Embryonic facial prominence (tissue), 1 donor: ENCODE measurements at regions not wholly inside any gene's neighbourhood (a gene's known extent, or its start where the extent isn't known, plus 50 kb on each side); places are given as distances from the start of the nearest gene placed in this dataset.
"Not testable (repeated sequence)": the region's sequence is repeated elsewhere in the genome, so short reads cannot be mapped to it uniquely, and the experiment has no call there.

Experiments used
- DNase-seq: peaks from one replicate; pipeline ENCODE4 v3.0.0-alpha.2; 2016; ENCODE audit errors: extremely low spot score

DNA sequence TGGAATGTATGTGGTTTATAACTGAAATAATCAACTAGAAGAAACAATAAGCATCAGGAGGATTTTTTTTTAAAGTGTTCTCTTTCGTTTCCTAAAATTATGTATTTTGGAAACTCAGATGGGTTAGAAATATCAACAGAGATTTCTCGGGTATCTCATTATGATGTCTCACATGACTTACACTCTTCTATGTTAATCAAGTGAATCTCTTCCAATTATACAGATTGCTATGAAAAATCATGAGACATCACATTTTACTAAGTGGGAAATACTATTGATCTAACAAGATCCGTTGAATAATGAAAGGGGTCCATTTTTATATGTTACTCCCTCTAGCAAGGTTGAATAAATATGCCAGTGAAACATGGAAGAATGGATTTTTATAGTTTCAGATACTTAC, 54.7 kb upstream of the NRIP1 start:
- no peak for DNase-seq

- DNase-seq, result no peak
Observed at GRCh38 chr21:15121097-15121654, 56.4 kb upstream of the NRIP1 start.

- DNase-seq, result no peak
Observed at GRCh38 chr21:15121655-15122120, 56.9 kb upstream of the NRIP1 start.

GRCh38 chr21:15122241-15122640, 57.4 kb upstream of the NRIP1 start:
- DNase-seq, result no peak

GRCh38 chr21:15124731-15125130, 59.9 kb upstream of the NRIP1 start:
- no peak for DNase-seq

DNA sequence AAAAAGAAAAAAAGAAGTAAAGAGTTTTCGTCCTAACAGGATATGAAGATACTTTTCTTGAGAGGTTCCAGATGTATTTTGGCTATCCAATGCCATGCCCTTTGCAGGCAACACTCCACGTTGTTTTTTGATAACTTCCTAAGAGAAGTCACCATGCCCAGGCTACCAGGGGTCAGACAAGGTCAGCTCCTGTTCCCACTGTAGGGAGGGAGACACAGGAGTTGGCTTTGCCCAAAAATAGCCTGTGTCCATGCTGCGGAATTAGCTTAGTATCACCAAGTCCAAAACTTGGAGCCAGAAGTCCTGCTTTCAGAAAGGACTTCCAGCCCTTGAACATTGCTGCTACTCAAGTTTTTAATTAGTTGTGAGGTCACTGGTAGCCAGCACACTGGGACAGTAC, 62.1 kb upstream of the NRIP1 start:
- DNase-seq, result no peak

DNA sequence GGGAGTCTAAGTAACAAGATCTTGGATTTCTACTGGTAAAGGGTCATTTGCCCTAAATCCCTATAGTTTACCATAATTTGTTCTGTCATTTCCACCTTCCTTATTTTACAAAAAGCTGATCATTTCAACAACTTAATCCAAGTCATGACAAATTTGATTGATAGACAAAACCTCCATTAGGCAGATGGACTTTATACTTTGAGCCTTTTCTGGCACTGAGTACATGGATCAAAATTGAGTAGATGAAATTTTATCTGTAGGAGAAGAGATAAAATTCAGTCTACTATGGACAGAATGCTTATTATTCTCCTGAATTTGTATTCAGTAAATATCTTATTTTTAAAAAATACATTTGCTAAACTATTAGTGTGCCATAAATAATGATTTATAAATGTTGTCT, 62.6 kb upstream of the NRIP1 start:
- DNase-seq, result no peak

- no peak for DNase-seq
Observed at GRCh38 chr21:15128267-15128666, 63.5 kb upstream of the NRIP1 start.

DNA sequence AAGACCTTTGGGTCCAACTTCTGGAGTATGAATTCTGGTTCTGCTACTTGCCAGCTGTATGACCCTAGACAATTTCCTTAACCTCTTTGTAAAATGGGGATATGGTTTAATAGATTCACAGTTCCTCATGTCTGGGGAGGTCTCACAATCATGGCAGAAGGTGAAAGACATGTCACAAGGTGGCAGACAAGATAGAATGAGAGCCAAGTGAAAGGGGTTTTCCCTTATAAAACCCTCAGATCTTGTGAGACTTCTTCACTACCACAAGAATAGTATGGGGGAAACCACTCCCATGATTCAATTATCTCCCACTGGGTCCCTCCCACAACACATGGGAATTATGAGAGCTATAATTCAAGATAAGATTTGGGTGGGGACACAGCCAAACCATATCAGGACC, 63.9 kb upstream of the NRIP1 start:
- not testable (repeated sequence) for DNase-seq

GRCh38 chr21:15130326-15130725, 65.5 kb upstream of the NRIP1 start:
- DNase-seq, result no peak

GRCh38 chr21:15130751-15131150, 66.0 kb upstream of the NRIP1 start:
- no peak for DNase-seq

DNA sequence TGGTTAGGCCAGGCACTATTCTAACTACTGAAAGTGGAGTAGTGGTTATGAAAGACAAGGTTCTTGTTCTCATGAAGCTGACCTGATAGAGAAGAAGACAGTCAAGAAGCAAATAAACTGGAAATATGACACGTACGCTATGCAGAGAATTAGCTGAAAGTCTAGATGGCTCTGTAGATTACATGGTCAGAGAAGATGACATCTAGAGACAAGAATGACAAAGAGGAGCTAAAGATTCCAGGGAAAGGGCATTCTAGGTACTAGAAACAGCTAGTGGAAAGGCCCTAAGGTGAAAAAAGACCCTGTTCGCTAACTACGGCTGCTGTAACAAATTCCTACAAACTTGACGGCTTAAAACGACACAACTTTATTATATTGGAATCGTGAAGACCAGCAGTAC, 68.0 kb upstream of the NRIP1 start:
- DNase-seq, result no peak

- no peak for DNase-seq
Observed at GRCh38 chr21:15134701-15135470, 70.1 kb upstream of the NRIP1 start.

- no peak for DNase-seq
Observed at GRCh38 chr21:15135867-15136629, 71.2 kb upstream of the NRIP1 start.

DNA sequence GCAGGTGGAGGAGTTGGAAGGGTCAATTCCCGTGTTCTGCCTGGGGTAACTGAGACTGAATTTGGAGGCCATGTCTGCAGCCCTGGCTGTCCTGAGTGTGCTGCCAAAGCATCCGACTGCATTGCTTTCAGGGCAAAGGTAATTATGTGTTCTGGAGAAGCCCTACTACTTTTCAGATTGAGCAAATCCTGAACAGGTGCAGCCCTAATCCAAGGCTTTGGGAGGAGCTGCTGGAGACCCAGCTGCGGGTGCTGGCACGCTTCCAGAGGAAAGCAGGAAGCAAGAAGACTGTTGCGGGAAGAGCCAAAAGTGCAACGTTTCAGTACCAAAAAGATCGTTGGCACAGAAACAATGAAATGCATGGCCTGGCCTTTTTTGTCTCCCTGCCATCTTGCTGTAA, 73.7 kb upstream of the NRIP1 start:
- peak; percentile 20 for DNase-seq

GRCh38 chr21:15139898-15140297, 75.1 kb upstream of the NRIP1 start:
- no peak for DNase-seq

DNA sequence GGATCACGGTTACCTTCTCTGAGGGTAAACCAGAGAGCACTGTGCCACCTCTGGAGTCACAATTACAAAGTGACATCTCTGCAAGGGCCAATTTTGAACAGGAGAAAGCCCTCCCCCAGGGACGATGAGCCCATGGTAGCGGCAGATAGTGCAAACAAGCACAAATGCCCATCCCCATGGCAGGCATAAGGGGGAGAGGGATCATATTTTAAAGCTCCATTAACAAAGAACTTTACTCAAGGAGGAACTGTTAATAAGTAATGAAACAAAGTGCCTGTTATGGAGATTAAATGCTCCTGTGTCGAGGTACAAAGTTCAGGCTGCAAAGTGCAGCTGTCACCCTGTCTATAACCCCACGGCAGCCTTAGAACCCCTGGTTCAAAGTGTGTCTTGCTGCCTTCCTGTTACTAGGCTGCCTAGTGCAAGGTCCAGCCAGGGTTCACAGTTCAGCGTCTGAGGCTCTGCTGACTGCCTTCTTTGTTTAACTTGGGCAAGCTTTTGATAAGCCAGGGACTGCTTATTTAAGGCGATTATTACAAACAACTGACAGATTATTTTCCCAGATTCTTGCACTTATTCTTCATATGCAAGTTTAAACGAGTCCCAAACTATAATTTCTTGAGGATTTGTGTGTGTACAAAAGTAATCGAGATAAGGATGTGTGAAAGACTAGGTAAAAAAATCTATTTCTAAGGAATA, 75.7 kb upstream of the NRIP1 start:
- no peak for DNase-seq

DNA sequence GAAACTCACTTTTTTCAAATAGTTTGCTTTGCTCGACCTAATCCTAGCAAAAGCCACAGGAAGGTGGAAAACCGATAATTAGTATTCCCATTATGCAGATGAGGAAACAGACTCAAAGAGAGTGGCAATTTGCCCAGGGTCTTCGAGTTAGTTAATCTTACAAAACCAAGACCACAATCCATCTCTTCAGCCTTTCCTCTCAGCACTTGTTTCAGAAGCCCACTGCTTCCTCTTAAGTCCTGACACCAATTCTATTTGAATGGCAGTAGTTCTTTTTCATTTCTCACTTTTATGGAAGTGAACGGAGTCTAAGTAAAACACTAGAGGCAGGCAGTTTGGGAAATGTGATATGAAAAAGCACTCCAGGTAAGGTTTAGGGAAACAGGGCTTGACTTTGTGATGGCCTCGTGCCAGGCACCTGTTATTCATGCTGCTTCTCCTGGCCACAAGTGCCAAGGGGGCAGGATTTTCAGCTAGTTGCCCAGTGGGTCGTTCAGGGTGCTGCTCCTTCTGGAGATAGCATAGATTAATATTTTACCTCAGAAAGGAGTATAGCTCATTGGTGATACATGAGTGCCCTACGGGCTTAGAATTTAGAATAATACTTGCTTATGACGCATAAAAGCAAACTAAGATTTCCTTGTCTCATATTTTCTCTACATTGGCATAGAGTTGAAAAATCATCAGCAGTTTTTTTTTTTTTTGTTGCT, 76.6 kb upstream of the NRIP1 start:
- no peak for DNase-seq

DNA sequence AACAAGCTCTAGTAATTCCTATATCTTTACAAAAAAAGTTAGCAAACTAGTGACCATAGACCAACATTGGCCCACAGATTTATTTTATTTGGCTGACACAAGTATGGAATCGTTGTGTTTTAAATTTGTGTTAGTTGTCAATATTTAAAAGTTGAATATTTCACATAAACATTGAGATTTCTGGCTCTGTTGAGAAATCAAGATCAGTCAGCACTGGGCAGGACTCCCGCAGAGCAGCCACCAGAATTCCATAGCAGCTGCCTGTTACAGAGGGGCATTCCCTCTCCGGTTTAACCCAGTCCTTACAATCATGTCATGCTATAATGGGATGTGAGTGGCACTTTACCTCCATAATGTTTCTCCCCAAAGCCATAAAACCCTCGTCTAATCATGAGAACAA, 79.2 kb upstream of the NRIP1 start:
- DNase-seq, result no peak

- DNase-seq, result no peak
Observed at GRCh38 chr21:15148437-15148836, 83.6 kb upstream of the NRIP1 start.

GRCh38 chr21:15149600-15150224, 84.9 kb upstream of the NRIP1 start:
- DNase-seq, result no peak
